OCI-LY7 (cell line): ENCODE measurements at regions not wholly inside any gene's neighbourhood (a gene's known extent, or its start where the extent isn't known, plus 50 kb on each side); places are given as distances from the start of the nearest gene placed in this dataset.

Source experiments
- EZH2phosphoT487 ChIP-seq: fragments of 200-600 bp; sonication (generic); IDR thresholded peaks from 2 replicates; pipeline ENCODE4 v1.6.1; 2018; ENCODE audit warnings: low read depth, borderline replicate concordance, mild to moderate bottlenecking, mixed run types, antibody characterized with exemption, low read length, moderate library complexity, mixed read lengths
- TF ChIP-seq, protein P1 (sequence below): fragments of 200-600 bp; sonication (generic); conservative IDR thresholded peaks from 2 replicates; pipeline ENCODE4 v1.5.1; 2014; ENCODE audit warnings: mild to moderate bottlenecking, antibody characterized with exemption, low read length, moderate library complexity, mixed read lengths

DNA sequence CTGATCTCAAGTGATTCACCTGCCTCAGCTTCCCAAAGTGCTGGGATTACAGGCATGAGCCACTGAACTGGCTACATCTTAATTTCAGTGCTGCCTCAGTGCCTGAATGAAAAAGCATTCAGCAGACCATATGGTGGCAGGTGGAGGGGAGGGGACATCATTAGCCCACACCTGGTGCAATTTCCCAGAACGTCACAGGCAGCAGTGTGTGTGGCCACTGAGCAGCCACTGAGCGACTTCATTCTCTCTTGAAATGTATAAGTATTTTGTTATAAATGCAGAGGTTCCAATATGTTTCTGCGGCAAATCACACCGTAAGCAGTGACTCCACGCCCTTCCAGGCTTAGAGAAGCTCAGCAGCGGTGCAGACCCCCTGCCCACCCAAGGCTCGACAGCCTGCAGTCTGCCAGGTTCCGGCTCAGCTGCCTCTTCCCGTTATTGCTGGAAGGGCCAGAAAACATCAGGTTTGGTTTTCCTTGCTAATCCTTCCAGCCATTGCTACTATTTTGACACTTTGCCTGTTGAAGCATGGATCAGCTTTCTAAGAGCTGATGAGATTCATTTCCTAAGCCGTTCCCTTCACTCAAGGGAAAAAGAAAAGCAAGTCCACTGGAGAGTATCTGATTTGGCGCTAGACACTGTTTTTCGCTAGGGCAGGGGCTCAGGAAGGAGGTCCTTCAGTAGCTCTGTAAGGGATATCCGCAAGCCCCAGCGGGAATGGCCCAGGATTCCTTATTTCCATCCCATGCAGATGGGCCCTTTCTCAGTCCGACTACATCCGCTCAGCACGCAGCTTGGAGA lies 250.7 kb downstream of the VAPA start:
- TF ChIP-seq, protein P1, sequence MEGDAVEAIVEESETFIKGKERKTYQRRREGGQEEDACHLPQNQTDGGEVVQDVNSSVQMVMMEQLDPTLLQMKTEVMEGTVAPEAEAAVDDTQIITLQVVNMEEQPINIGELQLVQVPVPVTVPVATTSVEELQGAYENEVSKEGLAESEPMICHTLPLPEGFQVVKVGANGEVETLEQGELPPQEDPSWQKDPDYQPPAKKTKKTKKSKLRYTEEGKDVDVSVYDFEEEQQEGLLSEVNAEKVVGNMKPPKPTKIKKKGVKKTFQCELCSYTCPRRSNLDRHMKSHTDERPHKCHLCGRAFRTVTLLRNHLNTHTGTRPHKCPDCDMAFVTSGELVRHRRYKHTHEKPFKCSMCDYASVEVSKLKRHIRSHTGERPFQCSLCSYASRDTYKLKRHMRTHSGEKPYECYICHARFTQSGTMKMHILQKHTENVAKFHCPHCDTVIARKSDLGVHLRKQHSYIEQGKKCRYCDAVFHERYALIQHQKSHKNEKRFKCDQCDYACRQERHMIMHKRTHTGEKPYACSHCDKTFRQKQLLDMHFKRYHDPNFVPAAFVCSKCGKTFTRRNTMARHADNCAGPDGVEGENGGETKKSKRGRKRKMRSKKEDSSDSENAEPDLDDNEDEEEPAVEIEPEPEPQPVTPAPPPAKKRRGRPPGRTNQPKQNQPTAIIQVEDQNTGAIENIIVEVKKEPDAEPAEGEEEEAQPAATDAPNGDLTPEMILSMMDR, result no peak
- no peak for TF ChIP-seq EZH2phosphoT487
